Cardiac muscle cell (in vitro differentiated cells and primary cell): ENCODE measurements at regions not wholly inside any gene's neighbourhood (a gene's known extent, or its start where the extent isn't known, plus 50 kb on each side); places are given as distances from the start of the nearest gene placed in this dataset.
"Not testable (repeated sequence)": the region's sequence is repeated elsewhere in the genome, so short reads cannot be mapped to it uniquely, and the experiment has no call there.

ENCODE experiments used
- DNase-seq, 2 donors: peaks; one replicate each; pipeline versions ENCODE4 v3.0.0 to v3.0.0-alpha.2; 2010 to 2017; ENCODE audit warnings: low read depth in 1 of 2, low spot score in 1 of 2
- H3K27ac ChIP-seq: fragments of 200-600 bp; sonication (generic); 2 replicates; pipeline ENCODE4 v1.5.1; 2016
- H3K27me3 ChIP-seq: fragments of 200-600 bp; sonication (generic); 2 replicates; pipeline ENCODE4 v1.6.0; 2016; ENCODE audit warnings: control low read depth
- H3K36me3 ChIP-seq: fragments of 200-600 bp; sonication (generic); 2 replicates; pipeline ENCODE4 v1.5.1; 2016; ENCODE audit warnings: control low read depth
- H3K4me1 ChIP-seq: fragments of 200-600 bp; sonication (generic); 2 replicates; pipeline ENCODE4 v1.8.1; 2017; ENCODE audit warnings: low read depth, mild to moderate bottlenecking, mixed run types
- H3K4me3 ChIP-seq: fragments of 200-600 bp; sonication (generic); 2 replicates; pipeline ENCODE4 v1.5.1; 2016; ENCODE audit warnings: mild to moderate bottlenecking
- H3K9me3 ChIP-seq: fragments of 200-600 bp; sonication (generic); 2 replicates; pipeline ENCODE4 v1.5.1; 2017; ENCODE audit warnings: low read depth, mild to moderate bottlenecking, control low read depth
- CTCF ChIP-seq: IDR thresholded peaks from 2 replicates; pipeline ENCODE4 v1.5.1; 2012; ENCODE audit warnings: low read depth, mild to moderate bottlenecking, low read length

- no peaks in the 10 kb centered on the region for H3K4me1 ChIP-seq
- H3K27ac ChIP-seq = no peak overlapping the region
- DNase-seq = no peak
- no peaks in the 10 kb centered on the region for H3K36me3 ChIP-seq
- no peak overlapping the region for H3K4me3 ChIP-seq
- no peaks in the 10 kb centered on the region for H3K27me3 ChIP-seq
- no peaks in the 10 kb centered on the region for H3K9me3 ChIP-seq
- no peak for TF ChIP-seq CTCF
Measured at GRCh38 chr7:121540138-121540537, 144.0 kb upstream of the FAM3C start.

GRCh38 chr7:121537031-121537430, 140.9 kb upstream of the FAM3C start:
- H3K27me3 ChIP-seq = no peaks in the 10 kb centered on the region
- TF ChIP-seq CTCF = no peak
- H3K9me3 ChIP-seq = no peaks in the 10 kb centered on the region
- H3K4me1 ChIP-seq = no peaks in the 10 kb centered on the region
- no peak overlapping the region for H3K4me3 ChIP-seq
- H3K27ac ChIP-seq = no peak overlapping the region
- H3K36me3 ChIP-seq = no peaks in the 10 kb centered on the region
- no peak for DNase-seq

DNA sequence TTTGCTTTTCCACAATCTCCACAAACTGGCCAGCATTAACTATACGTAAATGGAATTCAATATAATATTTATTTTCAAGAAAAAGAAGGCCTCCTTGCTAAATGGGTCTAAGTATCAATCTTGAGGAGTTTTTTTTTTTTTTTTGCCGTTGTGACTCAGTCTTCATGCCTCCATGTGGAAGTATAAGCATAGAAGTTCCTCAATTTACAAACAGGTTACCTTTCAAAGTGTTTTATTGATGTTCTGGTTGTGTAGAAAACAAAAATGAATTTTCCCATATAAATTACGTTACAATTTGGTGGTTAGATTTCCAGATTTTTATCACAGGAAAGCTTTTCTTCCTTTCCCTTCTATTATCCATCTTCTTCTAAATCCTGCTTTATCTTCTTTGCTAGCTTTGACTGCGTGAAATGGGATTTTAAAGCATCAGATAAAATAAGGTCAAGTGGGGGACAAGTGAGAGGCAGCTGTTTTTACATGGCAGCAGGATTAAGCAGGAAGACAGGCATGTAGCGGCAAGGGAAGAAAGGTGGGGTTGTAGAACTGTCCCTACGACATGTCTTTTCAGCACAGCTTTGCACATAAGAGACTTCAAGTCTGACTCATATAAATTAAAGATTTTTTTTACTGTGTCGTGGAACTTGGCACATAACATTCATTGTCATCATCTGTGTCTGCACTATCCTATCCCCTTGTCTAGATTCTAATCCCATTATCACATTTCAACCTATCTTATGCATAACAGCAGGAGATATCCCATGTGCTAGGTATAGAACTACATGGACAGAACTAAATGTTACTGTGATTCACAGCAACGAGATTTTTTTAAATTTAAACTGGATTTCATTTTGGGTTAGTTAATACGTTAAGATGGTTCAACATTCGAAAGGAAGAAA, 135.3 kb upstream of the FAM3C start:
- peaks cover 4% of the 10 kb centered on the region for H3K4me1 ChIP-seq
- H3K9me3 ChIP-seq = no peaks in the 10 kb centered on the region
- no peaks in the 10 kb centered on the region for H3K36me3 ChIP-seq
- no peak overlapping the region for H3K27ac ChIP-seq
- DNase-seq = no peak
- no peak overlapping the region for H3K4me3 ChIP-seq
- no peak for TF ChIP-seq CTCF
- no peaks in the 10 kb centered on the region for H3K27me3 ChIP-seq

GRCh38 chr7:121530227-121531174, 134.4 kb upstream of the FAM3C start:
- Histone ChIP-seq H3K9me3 (no peaks in the 10 kb centered on the region), H3K27me3 (no peaks in the 10 kb centered on the region), H3K4me1 (peaks cover 4% of the 10 kb centered on the region), H3K4me3 (no peak overlapping the region), H3K27ac (peak overlapping the region; percentile 1), H3K36me3 (no peaks in the 10 kb centered on the region)
- no peak for TF ChIP-seq CTCF
- DNase-seq = peak in 1 of 2 donors; percentile 99

- DNase-seq = peak in 1 of 2 donors; percentile 60
- Histone ChIP-seq H3K27ac (no peak overlapping the region), H3K4me1 (peaks cover 4% of the 10 kb centered on the region), H3K36me3 (no peaks in the 10 kb centered on the region), H3K27me3 (no peaks in the 10 kb centered on the region), H3K9me3 (no peaks in the 10 kb centered on the region), H3K4me3 (no peak overlapping the region)
- TF ChIP-seq CTCF = no peak
Measured at GRCh38 chr7:121529003-121529402, 132.9 kb upstream of the FAM3C start.

DNA sequence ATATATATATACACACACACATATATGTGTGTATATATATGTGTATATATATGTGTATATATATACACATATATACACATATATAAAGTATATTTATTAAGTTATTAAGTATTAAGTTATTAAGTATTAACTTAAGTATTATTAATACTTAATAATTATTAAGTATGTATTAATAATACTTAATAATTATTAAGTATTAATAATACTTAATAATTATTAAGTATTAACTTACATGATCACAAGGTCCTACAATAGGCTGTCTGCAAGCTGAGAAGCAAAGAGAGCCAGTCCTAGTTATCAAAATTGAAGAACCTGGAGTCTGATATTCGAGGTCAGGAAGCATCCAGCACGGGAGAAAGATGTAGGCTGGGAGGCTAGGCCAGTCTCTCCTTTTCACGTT, 130.1 kb upstream of the FAM3C start:
- not testable (repeated sequence) for H3K27ac ChIP-seq, H3K36me3 ChIP-seq, DNase-seq, H3K4me1 ChIP-seq, H3K27me3 ChIP-seq, H3K9me3 ChIP-seq, H3K4me3 ChIP-seq
